ENCODE measurements at regions not wholly inside any gene's neighbourhood (a gene's known extent, or its start where the extent isn't known, plus 50 kb on each side); places are given as distances from the start of the nearest gene placed in this dataset.

DNA sequence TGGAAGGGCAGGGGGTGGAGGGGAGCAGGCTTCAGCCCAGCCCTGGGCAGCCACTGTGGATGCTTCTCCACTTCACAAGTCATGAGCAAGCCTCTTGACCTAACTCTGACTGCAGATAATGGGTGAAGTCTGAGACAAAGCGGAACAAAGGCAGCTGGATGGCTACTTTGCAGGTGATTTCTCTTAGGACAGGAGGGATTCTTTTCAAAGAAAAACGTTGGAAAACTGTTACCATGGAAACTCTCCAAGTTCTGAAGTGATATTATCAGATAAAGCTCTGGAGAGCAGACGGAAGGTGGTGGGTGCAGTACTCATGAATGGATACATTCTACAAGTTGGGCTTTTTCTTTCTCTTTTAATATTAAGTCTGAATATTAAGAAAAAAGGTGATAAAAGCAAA, 254.2 kb upstream of the SLCO3A1 start:
- no peaks in the 10 kb centered on the region for H3K36me3 ChIP-seq (ENCODE audit: control insufficient read depth, insufficient read depth, low read length)
- TF ChIP-seq, protein P1, sequence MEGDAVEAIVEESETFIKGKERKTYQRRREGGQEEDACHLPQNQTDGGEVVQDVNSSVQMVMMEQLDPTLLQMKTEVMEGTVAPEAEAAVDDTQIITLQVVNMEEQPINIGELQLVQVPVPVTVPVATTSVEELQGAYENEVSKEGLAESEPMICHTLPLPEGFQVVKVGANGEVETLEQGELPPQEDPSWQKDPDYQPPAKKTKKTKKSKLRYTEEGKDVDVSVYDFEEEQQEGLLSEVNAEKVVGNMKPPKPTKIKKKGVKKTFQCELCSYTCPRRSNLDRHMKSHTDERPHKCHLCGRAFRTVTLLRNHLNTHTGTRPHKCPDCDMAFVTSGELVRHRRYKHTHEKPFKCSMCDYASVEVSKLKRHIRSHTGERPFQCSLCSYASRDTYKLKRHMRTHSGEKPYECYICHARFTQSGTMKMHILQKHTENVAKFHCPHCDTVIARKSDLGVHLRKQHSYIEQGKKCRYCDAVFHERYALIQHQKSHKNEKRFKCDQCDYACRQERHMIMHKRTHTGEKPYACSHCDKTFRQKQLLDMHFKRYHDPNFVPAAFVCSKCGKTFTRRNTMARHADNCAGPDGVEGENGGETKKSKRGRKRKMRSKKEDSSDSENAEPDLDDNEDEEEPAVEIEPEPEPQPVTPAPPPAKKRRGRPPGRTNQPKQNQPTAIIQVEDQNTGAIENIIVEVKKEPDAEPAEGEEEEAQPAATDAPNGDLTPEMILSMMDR (IDR thresholded peaks at IDR 0.05; ENCODE audit: insufficient read depth, low read length, poor library complexity, severe bottlenecking) = no peak

DNA sequence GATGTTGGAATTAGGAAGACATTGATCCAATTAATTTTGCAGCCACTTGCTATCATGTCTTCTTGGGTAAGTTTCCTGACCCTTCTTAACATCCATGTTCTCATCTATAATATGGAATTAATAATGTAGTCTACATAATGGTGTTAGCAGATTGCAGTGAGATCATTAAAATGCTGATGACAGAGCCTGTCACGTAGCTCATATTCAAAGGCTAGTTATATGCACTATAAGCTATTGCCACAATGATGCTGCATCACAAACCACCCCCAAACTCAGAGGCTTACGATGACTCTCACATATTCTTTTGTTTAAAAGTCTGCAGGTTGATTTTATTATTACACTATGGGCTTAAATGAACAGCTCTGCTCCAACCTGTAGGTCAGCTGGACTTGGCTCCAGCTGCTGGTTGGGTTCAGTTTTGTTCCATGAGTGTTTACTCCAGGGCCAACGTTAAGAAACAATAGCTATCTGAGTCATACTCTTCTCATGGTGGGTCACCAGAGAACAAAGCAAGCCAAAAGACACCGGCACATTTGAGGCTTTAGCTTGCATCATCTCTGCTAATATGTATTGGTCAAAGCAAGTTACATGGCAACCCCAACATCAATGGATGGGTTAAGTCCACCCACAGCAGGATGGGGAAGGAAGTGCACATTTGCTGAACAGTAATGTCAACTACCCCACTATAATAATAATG, 250.0 kb upstream of the SLCO3A1 start:
- TF ChIP-seq, protein P1 (IDR thresholded peaks at IDR 0.05; ENCODE audit: insufficient read depth, low read length, poor library complexity, severe bottlenecking) = no peak
- no peak for DNase-seq (ENCODE audit: extremely low read depth, insufficient read length)
- no peak overlapping the region for H3K4me3 ChIP-seq (replicated peaks; ENCODE audit: low read depth, low read length)
- no peaks in the 10 kb centered on the region for H3K36me3 ChIP-seq (ENCODE audit: control insufficient read depth, insufficient read depth, low read length)
- H3K27me3 ChIP-seq (replicated peaks; ENCODE audit: control insufficient read depth, insufficient read depth, low read length) = no peaks in the 10 kb centered on the region

More for the DNA sequence above, 254.2 kb upstream of the SLCO3A1 start:
- DNase-seq (ENCODE audit: extremely low read depth, insufficient read length) = no peak
- Histone ChIP-seq H3K27me3 (replicated peaks; ENCODE audit: control insufficient read depth, insufficient read depth, low read length) (no peaks in the 10 kb centered on the region), H3K4me3 (replicated peaks; ENCODE audit: low read depth, low read length) (no peak overlapping the region)

- Histone ChIP-seq H3K36me3 (ENCODE audit: control insufficient read depth, insufficient read depth, low read length) (no peaks in the 10 kb centered on the region), H3K4me3 (replicated peaks; ENCODE audit: low read depth, low read length) (no peak overlapping the region), H3K27me3 (replicated peaks; ENCODE audit: control insufficient read depth, insufficient read depth, low read length) (no peaks in the 10 kb centered on the region)
- TF ChIP-seq, protein P1 (IDR thresholded peaks at IDR 0.05; ENCODE audit: insufficient read depth, low read length, poor library complexity, severe bottlenecking) = no peak
- no peak for DNase-seq (ENCODE audit: extremely low read depth, insufficient read length)
Measured at GRCh38 chr15:91604122-91604521, 249.4 kb upstream of the SLCO3A1 start.

GRCh38 chr15:91605576-91605975, 247.9 kb upstream of the SLCO3A1 start:
- TF ChIP-seq, protein P1 (IDR thresholded peaks at IDR 0.05; ENCODE audit: insufficient read depth, low read length, poor library complexity, severe bottlenecking) = no peak
- Histone ChIP-seq H3K36me3 (ENCODE audit: control insufficient read depth, insufficient read depth, low read length) (no peaks in the 10 kb centered on the region), H3K27me3 (replicated peaks; ENCODE audit: control insufficient read depth, insufficient read depth, low read length) (no peaks in the 10 kb centered on the region), H3K4me3 (replicated peaks; ENCODE audit: low read depth, low read length) (no peak overlapping the region)
- DNase-seq (ENCODE audit: extremely low read depth, insufficient read length) = no peak

DNA sequence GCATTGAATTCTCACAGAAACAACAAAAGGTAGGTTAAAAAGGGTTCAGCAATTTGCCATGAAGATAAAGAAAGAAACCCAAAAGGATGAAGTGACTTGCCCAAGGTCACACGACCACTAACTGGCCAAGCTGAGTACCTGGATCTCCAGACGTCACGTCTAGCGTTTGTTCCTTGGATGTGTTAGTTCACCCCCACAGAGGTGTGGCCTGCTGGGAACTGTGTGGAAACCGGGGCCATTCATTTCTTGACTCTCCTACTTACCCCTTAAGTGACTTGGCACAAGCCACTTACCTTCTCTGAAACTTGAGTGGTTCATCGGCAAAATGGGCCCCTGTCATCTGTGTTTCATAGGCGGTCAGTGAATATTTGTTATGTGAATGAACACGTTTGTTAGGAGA, 244.3 kb upstream of the SLCO3A1 start:
- no peak for DNase-seq (ENCODE audit: extremely low read depth, insufficient read length)
- Histone ChIP-seq H3K36me3 (ENCODE audit: control insufficient read depth, insufficient read depth, low read length) (no peaks in the 10 kb centered on the region), H3K4me3 (replicated peaks; ENCODE audit: low read depth, low read length) (no peak overlapping the region), H3K27me3 (replicated peaks; ENCODE audit: control insufficient read depth, insufficient read depth, low read length) (no peaks in the 10 kb centered on the region)
- TF ChIP-seq, protein P1 (IDR thresholded peaks at IDR 0.05; ENCODE audit: insufficient read depth, low read length, poor library complexity, severe bottlenecking) = no peak

DNA sequence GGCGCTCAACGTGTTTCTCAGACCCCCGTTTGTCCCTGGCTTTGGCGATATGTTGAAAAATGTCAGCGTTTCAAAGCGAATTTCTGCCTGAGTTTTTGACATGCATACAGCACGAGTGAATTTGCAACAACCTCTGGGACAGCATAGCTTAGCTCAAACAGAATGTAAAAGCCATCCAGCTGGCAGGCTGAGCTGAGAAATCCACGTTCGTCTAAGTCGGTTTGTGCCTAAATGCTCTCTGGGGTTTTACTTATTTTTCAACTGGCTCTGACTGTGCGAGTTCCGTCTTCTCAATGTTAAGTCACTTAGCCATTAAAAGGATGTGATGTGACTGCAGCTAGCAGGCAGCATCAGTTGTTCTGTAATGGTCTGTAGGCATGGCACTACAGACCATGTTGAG, 243.5 kb upstream of the SLCO3A1 start:
- TF ChIP-seq, protein P1 (IDR thresholded peaks at IDR 0.05; ENCODE audit: insufficient read depth, low read length, poor library complexity, severe bottlenecking) = no peak
- no peaks in the 10 kb centered on the region for H3K27me3 ChIP-seq (replicated peaks; ENCODE audit: control insufficient read depth, insufficient read depth, low read length)
- H3K36me3 ChIP-seq (ENCODE audit: control insufficient read depth, insufficient read depth, low read length) = no peaks in the 10 kb centered on the region
- H3K4me3 ChIP-seq (replicated peaks; ENCODE audit: low read depth, low read length) = no peak overlapping the region
- DNase-seq (ENCODE audit: extremely low read depth, insufficient read length) = no peak

Data from GM06990 (cell line).